KBM-7 (cell line): ENCODE measurements at regions not wholly inside any gene's neighbourhood (a gene's known extent, or its start where the extent isn't known, plus 50 kb on each side); places are given as distances from the start of the nearest gene placed in this dataset.

Source experiments
- DNase-seq: peaks from one replicate; pipeline ENCODE4 v3.0.0-alpha.2; 2015
- in situ Hi-C: fragments of 300-500 bp; cut with MboI; formaldehyde crosslinking; loops from 2 replicates; pipeline ENCODE4 v1.14.3; 2020; ENCODE audit warnings: low sequenced_read_pairs, low pct_unique_long_range_greater_than_20kb, mixed read lengths

GRCh38 chr10:21095494-21096055 lies 198.5 kb upstream of the NEBL start:
- no peak for DNase-seq
- in situ Hi-C loops, result loop anchor here (25.0 kb wide), 1 partner anchor 167 kb away; no protein-coding TSS in a partner anchor

- in situ Hi-C loops, result loop anchor here (25.0 kb wide), 1 partner anchor 167 kb away; no protein-coding TSS in a partner anchor
- no peak for DNase-seq
Observed at GRCh38 chr10:21095073-21095472, 198.0 kb upstream of the NEBL start.

- in situ Hi-C loops, result loop anchor here (25.0 kb wide), 1 partner anchor 169 kb away; no protein-coding TSS in a partner anchor
- no peak for DNase-seq
Observed at GRCh38 chr10:21092683-21093524, 195.8 kb upstream of the NEBL start.

GRCh38 chr10:21090609-21091082 lies 193.5 kb upstream of the NEBL start:
- DNase-seq, result peak; percentile 57
- in situ Hi-C loops, result loop anchor here (25.0 kb wide), 1 partner anchor 172 kb away; no protein-coding TSS in a partner anchor

GRCh38 chr10:21087476-21087875 lies 190.4 kb upstream of the NEBL start:
- in situ Hi-C loops, result loop anchor here (25.0 kb wide), 1 partner anchor 175 kb away; no protein-coding TSS in a partner anchor
- no peak for DNase-seq

GRCh38 chr10:21084700-21085099 lies 187.6 kb upstream of the NEBL start:
- no peak for DNase-seq
- in situ Hi-C loops, result loop anchor here (25.0 kb wide), 1 partner anchor 178 kb away; no protein-coding TSS in a partner anchor

- in situ Hi-C loops, result loop anchor here (25.0 kb wide), 1 partner anchor 178 kb away; no protein-coding TSS in a partner anchor
- DNase-seq, result no peak
Observed at GRCh38 chr10:21083861-21084260, 186.8 kb upstream of the NEBL start.

GRCh38 chr10:21082206-21082605 lies 185.1 kb upstream of the NEBL start:
- no peak for DNase-seq
- in situ Hi-C loops, result loop anchor here (25.0 kb wide), 1 partner anchor 180 kb away; no protein-coding TSS in a partner anchor

- DNase-seq, result no peak
- in situ Hi-C loops, result loop anchor here (25.0 kb wide), 1 partner anchor 182 kb away; no protein-coding TSS in a partner anchor
Observed at GRCh38 chr10:21080261-21080660, 183.2 kb upstream of the NEBL start.

GRCh38 chr10:21079330-21079658 lies 182.2 kb upstream of the NEBL start:
- in situ Hi-C loops, result loop anchor here (25.0 kb wide), 1 partner anchor 183 kb away; no protein-coding TSS in a partner anchor
- DNase-seq, result no peak

- in situ Hi-C loops, result loop anchor here (25.0 kb wide), 1 partner anchor 184 kb away; no protein-coding TSS in a partner anchor
- peak; percentile 54 for DNase-seq
Observed at GRCh38 chr10:21078410-21079329, 181.6 kb upstream of the NEBL start.

- no peak for DNase-seq
- in situ Hi-C loops, result loop anchor here (25.0 kb wide), 1 partner anchor 185 kb away; no protein-coding TSS in a partner anchor
Observed at GRCh38 chr10:21077681-21078080, 180.6 kb upstream of the NEBL start.

GRCh38 chr10:21076381-21076780 lies 179.3 kb upstream of the NEBL start:
- no peak for DNase-seq
- in situ Hi-C loops, result loop anchor here (25.0 kb wide), 1 partner anchor 186 kb away; no protein-coding TSS in a partner anchor

- in situ Hi-C loops, result loop anchor here (25.0 kb wide), 1 partner anchor 186 kb away; no protein-coding TSS in a partner anchor
- no peak for DNase-seq
Observed at GRCh38 chr10:21075880-21076279, 178.8 kb upstream of the NEBL start.

- in situ Hi-C loops, result no loop called here
- DNase-seq, result no peak
Observed at GRCh38 chr10:21071001-21071673, 174.0 kb upstream of the NEBL start.

GRCh38 chr10:21069929-21070700 lies 173.0 kb upstream of the NEBL start:
- no peak for DNase-seq
- in situ Hi-C loops, result no loop called here

GRCh38 chr10:21069278-21069677 lies 172.2 kb upstream of the NEBL start:
- in situ Hi-C loops, result no loop called here
- no peak for DNase-seq
